Thyroid gland (tissue), 4 donors: ENCODE measurements at regions not wholly inside any gene's neighbourhood (a gene's known extent, or its start where the extent isn't known, plus 50 kb on each side); places are given as distances from the start of the nearest gene placed in this dataset.

ENCODE experiments used
- CTCF ChIP-seq, 6 experiments: fragments of 200-600 bp in 3 of 6; fragments of 450-650 bp in 3 of 6; sonication (generic) in 3 of 6; IDR thresholded peaks; one replicate each; pipeline ENCODE4 v1.5.1; 2016 to 2019; ENCODE audit warnings: antibody characterized with exemption in 6 of 6, mild to moderate bottlenecking in 2 of 6, inconsistent platforms in 1 of 6, moderate library complexity in 1 of 6
- POLR2A ChIP-seq, 2 donors: fragments of 450-650 bp; IDR thresholded peaks; one replicate each; pipeline ENCODE4 v1.6.1; 2017; ENCODE audit warnings: antibody characterized with exemption in 2 of 2, mild to moderate bottlenecking in 2 of 2, moderate library complexity in 1 of 2

GRCh38 chr1:22201023-22201422 lies 58.1 kb upstream of the WNT4 start:
- TF ChIP-seq POLR2A (IDR thresholded peaks at IDR 0.05) (no peak), CTCF (IDR thresholded peaks at IDR 0.05) (no peak)
